ENCODE measurements at regions not wholly inside any gene's neighbourhood (a gene's known extent, or its start where the extent isn't known, plus 50 kb on each side); places are given as distances from the start of the nearest gene placed in this dataset.
A peak's percentile ranks its signal among the peaks of the same experiment; 100 is the strongest.
"Not testable (repeated sequence)": the region's sequence is repeated elsewhere in the genome, so short reads cannot be mapped to it uniquely, and the experiment has no call there.

DNA sequence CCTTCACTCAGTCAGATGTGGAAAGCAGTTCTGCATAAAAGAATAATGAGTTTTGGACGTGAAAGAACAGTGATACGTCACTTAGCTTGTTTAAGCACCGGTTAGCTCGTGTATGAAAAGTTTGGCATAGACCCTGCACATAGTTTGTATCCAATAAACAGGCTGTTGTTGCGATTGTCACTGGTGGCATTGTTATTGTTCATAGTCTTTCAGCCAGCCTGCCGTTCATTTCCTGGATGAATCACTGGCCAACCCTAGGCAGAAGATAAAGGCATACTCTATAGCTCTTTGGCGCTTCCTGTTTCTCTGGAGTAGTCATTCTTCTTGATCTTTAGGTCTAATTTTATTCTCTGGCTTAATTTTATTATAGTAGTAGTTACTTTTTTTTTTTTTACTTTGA, 57.8 kb upstream of the ANKRD30A start:
- DNase-seq (ENCODE audit: low spot score): peak; percentile 73

DNA sequence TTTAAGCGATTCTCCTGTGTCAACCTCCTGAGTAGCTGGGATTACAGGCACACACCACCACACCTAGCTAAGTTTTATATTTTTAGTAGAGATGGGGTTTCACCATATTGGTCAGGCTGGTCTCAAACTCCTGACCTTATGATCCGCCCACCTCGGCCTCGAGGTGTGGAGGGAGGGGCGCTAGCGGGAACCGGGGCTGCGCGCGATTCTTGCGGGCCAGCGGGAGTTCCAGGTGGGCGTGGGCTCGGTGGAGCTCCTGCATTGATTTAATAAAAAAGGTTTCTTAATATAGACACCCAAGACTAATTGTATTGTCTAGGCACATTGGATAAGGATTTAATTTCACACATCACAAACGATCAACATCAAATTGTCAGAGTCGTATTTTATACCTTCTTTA, 63.1 kb upstream of the ANKRD30A start:
- DNase-seq (ENCODE audit: low spot score): not testable (repeated sequence)

DNA sequence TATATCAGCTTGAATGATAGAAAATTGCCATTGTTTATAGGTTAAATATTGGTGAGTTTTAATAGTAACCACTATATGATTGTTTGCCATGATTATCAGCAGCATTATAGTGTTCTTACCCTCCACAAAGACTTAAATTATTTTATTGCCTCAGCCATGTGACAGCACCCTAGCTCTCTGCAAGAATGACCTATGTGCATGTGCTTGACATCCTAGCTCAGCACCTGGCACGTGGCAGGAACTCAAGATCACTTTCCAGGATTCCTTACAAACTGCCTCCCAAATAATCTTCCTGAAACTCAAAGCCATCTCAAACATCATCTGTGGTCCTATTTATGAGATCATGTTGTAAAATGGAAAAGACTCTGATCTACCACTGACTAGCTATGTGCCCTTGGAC, 68.1 kb upstream of the ANKRD30A start:
- DNase-seq (ENCODE audit: low spot score): no peak

DNA sequence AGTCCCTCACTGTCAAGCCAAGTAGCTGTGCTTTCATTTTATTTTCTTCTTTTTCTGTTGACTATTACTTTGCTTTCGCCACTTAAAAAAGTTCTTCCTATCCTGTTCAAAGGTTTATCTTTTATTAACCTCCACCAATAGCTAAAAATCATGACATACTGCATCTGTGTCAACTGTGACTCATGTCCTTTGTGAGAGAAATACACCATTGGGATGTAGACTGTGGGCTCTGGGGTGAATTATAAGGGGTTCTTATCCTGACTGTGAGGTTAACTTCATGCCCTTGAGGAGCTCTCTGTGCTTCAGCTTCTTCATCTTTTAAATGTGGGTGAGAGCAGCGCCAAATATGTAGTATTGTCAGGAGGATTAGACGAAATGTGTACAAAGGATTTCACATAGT, 71.9 kb upstream of the ANKRD30A start:
- no peak for DNase-seq (ENCODE audit: low spot score)

DNA sequence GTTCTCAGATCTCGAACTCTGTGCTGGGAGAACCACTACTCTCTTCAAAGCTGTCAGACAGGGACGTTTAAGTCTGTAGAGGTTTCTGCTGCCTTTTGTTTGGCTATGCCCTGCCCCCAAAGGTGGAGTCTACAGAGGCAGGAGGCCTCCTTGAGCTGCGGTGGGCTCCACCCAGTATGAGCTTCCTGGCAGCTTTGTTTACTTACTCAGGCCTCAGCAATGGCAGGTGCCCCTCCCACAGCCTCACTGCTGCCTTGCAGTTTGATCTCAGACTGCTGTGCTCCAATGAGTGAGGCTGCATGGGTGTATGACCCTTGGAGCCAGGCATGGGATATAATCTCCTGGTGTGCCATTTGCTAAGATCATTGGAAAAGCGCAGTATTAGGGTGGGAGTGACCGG, 75.4 kb upstream of the ANKRD30A start:
- DNase-seq (ENCODE audit: low spot score): not testable (repeated sequence)

DNA sequence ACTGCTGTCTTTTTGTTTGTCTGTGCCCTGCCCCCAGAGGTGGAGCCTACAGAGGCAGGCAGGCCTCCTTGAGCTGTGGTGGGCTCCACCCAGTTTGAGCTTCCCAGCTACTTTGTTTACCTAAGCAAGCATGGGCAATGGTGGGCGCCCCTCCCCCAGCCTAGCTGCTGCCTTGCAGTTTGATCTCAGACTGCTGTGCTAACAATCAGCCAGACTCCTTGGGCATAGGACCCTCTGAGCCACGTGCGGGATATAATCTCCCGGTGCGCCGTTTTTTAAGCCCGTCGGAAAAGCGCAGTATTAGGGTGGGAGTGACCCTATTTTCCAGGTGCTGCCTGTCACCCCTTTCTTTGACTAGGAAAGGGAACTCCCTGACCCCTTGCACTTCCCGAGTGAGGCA, 81.1 kb upstream of the ANKRD30A start:
- DNase-seq (ENCODE audit: low spot score): not testable (repeated sequence)

DNA sequence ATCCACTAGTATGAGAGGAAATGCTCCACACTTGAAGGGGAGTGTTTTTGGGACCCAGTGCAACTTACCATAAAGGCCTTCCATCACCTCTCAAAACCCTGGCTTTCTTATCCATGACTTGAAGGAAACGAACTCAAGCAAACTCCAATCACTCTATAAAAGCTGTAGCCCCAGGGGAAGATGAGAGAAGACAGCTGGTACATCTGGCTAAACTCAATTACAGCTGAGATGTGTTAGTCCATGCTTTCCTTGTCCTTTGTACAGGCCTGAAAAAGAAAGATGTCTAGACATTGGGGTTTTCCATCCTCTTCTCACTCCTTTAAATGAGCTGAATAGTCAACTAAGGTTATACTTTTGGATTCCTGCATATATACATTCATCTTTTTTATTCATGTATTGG, 89.5 kb upstream of the ANKRD30A start:
- no peak for DNase-seq (ENCODE audit: low spot score)

DNA sequence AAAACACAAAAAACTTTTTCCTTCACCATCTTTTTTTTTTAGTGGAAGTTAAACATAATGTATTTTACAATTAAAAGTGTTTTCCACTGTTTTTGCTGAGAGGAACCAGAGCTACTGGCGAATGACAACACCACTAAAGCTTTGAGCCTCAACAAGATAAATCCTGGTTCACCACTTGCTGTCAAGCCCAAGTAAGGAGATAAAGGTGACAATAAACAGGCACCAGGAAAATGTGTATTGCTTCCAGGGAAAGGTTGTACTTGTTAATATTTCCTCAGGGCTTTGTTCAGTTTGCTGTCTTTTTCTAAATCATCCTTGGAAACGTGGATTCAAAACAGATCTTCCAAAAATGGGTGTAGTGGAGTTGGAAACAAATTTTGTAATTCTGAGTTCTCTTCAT, 109.9 kb upstream of the ANKRD30A start:
- no peak for DNase-seq (ENCODE audit: low spot score)

DNA sequence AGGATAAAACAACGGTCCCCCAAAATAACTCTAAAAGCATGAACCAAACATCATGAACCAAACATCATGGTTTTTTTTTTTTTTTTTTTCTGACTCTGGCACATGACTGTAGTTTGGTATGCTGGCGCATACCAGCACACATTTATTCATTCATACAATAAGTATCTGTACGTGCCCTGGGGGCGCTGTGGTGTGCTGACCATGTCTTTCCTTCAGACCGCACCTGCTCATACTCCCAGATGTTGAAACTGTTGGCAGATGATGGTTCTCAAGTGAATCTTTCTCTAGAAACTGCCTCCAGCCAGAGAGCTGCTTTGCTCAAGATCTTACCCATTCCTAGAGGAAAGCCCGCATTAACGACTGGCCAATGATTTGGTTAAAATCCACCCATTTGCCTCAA, 114.7 kb upstream of the ANKRD30A start:
- DNase-seq (ENCODE audit: low spot score): peak; percentile 1

DNA sequence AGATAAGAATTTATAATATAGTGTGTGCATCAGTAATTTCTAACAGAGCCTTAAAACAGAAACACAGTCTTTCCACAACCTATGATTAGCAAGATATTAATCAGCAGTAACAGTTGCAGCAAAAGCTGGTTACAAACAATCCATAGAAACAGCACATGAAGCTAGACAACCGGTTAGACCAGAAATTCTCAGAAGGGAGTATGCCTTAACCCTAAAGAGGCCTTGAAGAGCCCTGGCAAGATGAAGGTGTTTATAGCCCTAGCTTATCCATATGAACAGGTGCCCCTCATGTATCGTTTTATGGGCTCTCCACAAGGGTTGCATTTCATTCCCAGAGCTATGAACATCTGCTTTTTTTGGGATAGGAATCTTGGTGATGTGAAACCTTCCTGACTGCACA, 117.1 kb upstream of the ANKRD30A start:
- not testable (repeated sequence) for DNase-seq (ENCODE audit: low spot score)

DNA sequence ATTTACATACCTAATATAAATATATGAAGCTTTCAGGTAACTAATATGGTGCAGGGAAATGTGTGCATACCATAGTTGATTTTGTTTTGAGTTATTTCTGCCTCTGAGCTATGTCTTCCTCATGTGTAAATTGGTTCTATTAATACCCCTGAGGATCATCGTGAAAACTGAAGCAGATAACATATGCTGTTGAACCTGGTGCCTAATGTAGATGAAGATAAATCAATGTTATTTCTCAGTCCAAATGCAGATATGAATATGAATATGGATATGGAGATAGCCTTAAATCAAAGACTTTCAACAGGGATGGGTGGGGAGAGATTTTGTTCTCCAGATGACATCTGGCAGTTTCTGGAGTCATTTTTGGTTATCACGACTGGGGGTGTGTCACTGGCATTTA, 122.3 kb upstream of the ANKRD30A start:
- no peak for DNase-seq (ENCODE audit: low spot score)

DNA sequence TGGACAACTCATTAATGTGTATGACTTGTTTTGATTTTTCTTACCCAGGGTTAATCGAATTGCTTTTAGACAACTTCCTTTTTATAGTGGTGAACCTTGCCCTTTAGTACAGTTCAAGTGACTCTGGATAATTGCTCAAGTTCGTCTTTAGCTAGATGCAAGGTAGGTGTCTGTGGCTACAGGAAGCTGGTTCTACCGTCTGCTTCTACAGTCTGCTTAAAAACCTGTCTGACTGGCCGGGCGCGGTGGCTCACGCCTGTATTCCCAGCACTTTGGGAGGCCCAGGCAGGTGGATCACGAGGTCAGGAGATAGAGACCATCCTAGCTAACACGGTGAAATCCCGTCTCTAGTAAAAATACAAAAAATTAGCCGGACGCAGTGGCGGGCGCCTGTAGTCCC, 129.6 kb upstream of the ANKRD30A start:
- DNase-seq (ENCODE audit: low spot score): not testable (repeated sequence)

DNA sequence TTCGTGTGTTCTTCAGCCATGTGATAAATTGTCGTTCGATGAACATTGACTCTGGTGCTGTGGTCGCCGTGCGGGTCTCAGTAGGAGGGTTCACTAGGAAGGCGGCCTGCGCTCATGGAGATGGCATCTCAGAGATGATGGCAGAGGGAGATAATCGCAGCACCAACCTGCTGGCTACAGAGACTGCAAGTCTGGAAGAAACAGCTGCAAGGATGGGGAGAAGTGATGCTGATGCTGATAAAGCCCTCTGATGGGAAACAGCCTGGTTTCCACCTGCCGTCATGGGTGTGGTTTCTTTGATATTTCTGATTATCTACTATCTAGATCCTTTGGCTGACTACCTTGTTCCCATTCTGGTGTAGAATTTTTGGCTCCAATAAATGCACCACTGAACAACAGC, 130.5 kb upstream of the ANKRD30A start:
- no peak for DNase-seq (ENCODE audit: low spot score)

DNA sequence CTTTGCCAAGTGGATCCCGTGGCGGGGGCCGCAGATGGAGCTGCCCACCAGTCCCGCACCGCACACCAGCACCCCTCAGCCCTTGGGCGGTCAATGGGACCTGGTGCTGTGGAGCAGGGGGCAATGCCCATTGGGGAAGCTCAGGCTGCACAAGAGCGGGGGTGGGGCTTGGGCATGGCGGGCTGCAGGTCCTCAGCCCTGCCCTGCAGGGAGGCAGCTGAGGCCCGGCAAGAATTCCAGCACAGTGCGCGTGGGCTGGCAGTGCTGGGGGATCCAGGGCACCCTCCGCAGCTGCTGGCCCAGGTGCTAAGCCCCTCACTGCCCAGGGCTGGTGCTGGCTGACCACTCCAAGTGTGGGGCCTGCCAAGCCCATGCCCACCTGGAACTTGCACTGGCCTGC, 136.2 kb upstream of the ANKRD30A start:
- DNase-seq (ENCODE audit: low spot score): no peak

DNA sequence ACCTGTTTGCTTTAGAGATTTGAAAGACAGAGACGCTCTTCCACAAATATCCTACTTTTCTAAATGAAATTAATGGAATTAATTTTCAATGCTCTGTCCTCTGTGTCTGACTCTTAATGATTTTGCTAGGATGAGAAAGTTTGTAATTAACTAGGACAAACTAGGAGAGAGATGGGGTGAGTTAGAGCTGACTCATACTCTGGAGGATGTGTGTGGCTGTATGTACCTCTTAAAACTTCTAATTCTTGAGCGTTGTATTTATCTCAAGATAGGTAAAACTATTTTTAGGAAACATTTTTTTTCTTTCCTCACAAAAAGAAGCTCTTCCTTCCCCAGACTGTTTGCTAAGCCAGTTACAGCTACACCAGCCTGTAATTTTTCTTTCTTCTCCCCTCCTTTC, 178.8 kb upstream of the ANKRD30A start:
- DNase-seq (ENCODE audit: low spot score): no peak

DNA sequence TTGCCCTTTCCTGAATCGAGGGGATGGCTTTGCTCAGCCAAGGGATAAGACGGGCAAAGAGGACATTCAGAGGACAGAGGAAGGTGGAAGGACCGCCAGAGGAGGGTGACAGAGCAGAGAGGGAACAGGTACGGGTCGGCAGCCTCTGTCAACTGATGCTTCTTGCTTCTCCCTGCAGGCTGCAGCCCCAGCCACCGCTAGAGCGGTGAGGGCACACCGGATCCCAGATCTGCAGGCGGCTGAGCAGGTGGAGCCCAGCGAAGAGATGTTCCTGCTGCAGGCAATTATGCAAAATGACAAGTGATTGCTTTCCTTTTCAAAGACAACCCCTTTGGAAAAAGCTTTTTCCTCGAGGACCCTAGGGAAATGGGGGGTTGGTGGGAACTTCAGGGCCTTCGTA, 181.9 kb upstream of the ANKRD30A start:
- no peak for DNase-seq (ENCODE audit: low spot score)

DNA sequence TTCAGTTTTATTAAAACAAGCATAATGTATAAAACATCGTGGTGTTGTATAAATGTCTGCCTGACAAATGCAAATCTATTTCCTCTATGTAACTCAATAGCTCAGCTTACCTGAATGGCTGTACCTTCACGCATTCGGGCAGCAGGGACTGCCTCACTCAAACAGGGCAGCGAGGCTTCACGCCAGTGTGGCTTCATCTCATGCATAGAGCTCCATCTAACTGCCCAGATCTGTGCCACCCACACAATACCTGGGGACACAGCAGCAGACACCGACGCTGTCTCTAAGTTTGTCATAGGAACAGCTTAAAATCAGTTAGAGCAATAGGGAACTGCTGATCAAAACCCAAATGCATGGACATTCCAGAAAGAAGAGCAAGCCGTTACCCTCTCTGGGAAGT, 182.8 kb upstream of the ANKRD30A start:
- DNase-seq (ENCODE audit: low spot score): no peak

DNA sequence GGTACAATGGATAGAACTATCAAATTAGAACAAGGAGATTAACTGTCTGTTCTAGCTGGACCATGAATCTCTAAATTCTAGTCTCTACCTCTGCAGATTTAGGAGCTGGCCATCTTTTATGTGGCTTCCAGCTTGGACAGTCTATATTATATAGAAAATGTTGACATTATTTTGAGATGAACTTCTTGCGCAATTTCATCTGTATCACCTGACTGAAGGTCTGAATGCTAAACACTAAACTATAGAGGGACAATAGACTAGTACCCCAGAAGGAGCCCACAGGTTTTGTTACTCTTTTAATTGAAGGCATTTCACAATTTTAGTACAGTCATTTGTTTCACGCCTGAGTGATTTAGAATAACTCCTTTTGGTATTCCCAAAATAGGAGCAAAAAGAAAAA, 222.4 kb upstream of the ANKRD30A start:
- DNase-seq (ENCODE audit: low spot score): no peak

DNA sequence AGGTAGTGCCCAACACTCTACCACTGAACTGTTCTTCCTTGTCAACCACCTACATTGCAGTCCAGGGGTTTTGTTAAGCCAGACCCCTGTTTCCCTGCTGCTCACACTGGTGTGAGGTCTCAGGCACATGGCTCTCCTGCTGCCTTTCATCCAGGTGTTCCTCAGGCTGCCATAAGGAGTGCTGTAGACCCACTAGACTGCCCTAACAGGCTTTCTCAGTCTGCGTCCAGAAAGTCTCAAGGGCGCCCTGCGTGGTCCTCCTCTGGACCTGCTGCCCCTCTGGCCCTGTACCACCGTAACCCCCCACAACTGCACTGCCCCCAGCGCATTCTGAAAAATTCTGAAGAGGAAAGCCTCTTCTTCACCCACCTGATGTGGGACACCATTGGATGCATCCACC, 225.7 kb upstream of the ANKRD30A start:
- no peak for DNase-seq (ENCODE audit: low spot score)

DNA sequence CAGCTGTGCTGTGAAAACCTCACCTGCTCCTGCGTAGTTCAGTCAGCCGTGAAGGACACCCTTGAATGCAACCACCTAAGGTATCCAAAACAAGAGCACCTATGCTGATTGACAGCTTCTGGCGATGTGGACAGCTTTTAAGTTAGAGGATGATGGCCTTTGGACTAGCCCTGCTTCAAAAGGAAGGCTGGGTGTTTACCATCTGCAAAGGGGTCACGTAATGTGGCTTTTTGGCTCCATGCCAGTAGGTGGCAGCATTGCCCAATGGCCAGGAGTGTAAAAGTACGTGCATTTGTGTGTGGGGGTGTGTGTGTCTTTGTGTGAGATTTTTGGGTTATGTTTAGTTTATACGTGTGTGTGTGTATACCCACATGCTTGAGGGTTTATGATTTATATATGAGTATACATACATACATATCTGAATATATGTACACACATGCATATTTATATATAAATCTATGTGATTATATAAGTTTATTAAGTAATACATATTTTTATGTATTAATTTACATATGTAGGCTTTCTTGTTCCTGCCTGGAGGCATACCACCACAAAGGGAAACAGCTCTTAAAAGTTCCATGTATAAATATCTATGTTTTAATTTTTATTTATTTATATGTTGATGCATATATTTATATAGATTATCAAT, 236.3 kb upstream of the ANKRD30A start:
- no peak for DNase-seq (ENCODE audit: low spot score)

DNA sequence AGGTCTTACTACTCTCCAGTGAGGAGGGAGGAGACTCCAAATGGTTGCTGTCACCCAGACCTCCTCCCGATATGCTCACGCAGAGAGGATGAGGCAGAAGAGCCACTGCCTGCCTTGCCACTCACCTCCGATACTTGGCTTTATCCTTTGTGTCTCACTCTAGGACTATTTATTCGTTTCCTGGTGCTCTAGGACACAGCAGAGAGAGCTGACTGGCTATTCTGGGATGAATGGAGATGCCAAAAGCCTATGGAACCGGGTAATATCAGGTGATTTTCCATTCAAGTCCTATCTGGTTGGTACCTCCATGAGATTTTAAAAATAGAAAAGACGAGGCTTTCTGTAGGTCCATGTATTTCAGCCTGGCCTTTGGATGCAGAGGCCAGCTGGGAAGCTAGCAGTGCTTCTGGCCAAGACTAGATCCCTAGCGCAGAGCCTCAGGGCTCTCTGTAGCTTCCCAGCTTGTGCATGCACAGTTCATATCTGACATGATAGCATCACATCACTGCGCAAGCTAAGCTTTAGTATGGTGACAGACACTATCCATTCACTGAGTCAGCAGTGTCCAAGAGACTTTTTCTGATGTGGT, 239.0 kb upstream of the ANKRD30A start:
- no peak for DNase-seq (ENCODE audit: low spot score)

DNA sequence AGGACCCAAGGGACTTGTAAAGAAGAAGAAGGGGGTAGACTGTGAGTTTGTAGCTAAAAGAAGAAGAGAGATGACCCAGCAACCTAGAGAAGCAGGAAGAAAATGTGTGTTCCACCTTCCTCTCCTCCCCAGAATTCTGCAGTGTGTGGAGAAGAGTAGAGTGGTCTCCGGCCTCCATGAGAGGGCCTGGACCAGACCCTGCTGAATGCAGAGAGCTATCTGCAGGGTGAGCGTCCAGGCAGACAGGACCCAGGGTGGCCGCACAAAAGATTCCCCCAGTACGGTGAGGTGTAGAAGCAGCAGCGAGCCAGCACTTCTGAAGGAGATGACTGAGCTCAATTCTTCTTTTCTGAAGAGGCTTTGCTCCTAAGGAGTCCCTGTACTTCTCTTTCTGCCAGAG, 239.7 kb upstream of the ANKRD30A start:
- no peak for DNase-seq (ENCODE audit: low spot score)

DNA sequence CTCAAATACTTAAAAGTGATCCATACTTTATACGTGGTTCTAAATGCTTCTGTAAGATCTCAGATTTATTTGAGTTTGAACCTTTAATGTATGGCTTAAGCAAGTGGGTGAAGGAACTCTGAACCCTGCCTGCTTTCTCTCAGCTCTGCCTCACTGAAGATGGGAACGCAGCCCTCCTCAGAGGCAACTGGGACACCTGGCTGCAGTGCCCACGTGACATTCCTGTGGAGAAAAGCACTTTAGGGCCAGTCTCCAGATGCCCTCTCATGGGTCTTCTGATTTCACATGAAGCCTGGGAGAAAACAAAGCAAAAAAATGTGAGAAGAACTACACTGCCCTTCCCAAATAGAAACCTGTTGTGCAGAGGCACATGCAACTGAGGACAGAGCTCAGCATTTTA, 242.6 kb upstream of the ANKRD30A start:
- DNase-seq (ENCODE audit: low spot score): no peak

DNA sequence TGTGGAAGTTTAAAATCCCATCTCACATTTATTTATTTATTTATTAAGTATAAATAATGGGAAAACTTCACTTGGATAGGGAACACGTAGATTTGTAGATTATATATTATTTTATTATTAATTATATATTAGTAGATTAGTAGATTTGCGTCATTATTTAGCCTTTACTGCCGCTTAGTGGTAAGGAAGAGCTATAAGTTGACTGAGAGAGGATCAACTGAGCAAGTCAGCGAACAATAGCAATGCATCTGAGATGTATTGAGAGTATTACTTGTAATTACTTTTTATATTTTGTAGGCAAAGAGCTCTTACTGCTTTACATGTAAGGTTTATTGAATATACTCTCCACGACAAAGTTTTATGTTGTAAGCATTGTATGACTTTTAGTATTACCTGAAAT, 244.5 kb upstream of the ANKRD30A start:
- no peak for DNase-seq (ENCODE audit: low spot score)
